Activated naive CD4-positive, alpha-beta T cell treated with anti-CD3 and anti-CD28 coated beads, Interleukin-2, amount 50 U/mL, for 16 hours (primary cell): ENCODE measurements at regions not wholly inside any gene's neighbourhood (a gene's known extent, or its start where the extent isn't known, plus 50 kb on each side); places are given as distances from the start of the nearest gene placed in this dataset.
"Not testable (repeated sequence)": the region's sequence is repeated elsewhere in the genome, so short reads cannot be mapped to it uniquely, and the experiment has no call there.

ENCODE experiments used
- DNase-seq: peaks from one replicate; pipeline ENCODE4 v3.0.0-alpha.2; 2020

DNA sequence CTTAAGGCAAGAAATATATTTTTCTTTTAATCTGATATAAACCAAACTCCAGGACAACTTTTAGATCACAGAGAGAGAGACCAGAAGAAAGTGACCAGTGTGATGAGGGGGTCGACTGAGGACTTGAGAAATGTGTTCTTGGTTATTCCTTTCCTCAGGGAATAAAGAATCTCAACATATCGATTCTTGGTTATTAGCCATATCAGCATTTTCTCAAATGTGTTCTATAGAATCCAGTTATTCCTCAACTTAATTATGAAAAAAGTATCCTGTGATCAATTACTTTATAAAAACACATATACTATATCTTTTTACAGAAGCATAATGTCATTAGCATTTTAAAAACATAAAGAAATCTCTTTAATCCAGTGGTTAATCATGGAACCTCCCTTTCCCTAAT lies 222.1 kb upstream of the FAM3C start:
- no peak for DNase-seq

DNA sequence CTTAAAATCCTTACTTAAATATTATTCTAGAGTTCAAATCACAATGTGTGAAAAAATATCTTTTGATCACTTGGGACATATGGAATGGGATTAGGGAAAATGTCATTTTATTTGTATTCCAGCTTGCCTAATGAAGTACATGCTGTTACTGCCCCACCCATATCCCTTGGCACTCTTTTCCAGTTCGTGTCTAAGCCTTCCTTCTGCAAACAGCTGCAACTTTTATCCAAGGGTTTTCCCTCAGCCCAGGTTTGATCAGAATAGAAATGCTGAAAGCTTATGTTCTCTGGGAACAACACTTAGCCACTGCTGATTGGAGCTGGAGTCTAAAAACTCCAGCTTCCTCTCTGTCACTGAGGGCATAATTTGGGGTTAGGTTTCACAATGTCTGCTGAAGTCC lies 214.1 kb upstream of the FAM3C start:
- no peak for DNase-seq

DNA sequence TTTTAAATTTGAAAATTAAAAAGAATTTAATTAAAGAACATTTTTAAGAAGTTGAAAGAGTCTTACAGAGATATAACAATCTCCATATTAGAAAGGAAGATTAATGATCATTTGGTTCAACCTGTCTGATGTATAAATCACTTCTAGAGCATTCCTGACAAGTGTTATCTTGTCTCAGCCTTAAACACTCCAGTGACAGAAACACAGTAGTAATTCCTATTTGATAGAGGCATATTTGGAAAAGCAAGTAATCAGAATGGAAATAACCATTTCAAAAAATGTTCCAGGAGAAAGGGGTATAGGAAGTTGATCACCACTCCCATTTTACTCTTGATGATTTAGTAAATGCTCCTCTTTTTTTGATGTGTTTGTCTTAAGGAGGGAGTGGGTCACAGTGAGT lies 213.1 kb upstream of the FAM3C start:
- DNase-seq, result no peak

DNA sequence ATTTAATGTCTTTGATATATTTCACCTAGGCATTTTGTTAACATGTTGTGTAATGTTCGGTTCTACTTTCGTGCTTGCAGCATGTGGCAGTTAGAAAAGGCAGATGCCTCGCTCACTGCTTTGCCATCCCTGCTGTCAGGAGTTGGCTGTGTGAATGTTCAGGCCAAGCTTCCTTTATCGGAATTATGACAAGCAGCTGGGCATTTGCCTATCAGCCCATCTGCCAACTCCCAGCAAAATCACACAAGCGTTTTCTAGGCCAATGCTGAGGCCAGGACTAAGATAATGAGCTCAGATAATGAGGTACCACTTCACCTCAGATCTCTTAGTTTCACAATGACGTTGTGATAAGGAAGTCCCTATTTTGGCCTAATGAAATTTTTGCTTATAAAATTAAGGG lies 212.7 kb upstream of the FAM3C start:
- DNase-seq, result no peak

DNA sequence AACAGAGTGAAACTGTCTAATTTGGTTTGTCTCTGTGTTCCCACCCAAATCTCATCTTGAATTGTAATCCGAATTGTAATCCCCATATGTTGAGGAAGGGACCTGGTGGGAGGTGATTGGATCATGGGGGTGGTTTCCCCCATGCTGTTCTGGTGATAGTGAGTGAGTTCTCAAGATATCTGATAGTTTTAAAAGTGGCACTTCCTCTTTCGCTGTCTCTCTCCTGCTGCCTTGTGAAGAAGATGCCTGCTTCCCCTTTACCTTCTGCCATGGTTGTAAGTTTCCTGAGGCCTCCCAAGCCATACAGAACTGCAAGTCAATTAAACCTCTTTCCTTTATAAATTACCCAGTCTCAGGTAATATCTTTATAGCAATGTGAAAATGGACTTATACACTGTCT lies 212.1 kb upstream of the FAM3C start:
- not testable (repeated sequence) for DNase-seq

DNA sequence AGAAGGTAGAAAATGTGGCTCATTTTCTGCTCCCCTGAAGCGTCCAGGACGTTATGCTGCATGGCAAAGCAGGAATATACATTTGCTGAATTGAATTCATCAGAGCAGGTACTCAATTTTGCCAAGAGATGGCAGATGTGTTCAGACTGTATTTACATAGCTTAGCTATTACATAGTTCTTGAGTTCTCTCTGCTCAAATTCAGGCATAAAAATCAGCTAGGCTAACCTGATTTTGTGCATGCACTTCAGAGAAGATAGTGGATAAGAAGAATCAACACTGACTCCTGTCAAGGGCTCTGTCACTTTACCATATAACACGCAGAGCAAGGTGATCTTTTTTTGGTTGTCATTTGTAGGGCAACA lies 209.2 kb upstream of the FAM3C start:
- no peak for DNase-seq

DNA sequence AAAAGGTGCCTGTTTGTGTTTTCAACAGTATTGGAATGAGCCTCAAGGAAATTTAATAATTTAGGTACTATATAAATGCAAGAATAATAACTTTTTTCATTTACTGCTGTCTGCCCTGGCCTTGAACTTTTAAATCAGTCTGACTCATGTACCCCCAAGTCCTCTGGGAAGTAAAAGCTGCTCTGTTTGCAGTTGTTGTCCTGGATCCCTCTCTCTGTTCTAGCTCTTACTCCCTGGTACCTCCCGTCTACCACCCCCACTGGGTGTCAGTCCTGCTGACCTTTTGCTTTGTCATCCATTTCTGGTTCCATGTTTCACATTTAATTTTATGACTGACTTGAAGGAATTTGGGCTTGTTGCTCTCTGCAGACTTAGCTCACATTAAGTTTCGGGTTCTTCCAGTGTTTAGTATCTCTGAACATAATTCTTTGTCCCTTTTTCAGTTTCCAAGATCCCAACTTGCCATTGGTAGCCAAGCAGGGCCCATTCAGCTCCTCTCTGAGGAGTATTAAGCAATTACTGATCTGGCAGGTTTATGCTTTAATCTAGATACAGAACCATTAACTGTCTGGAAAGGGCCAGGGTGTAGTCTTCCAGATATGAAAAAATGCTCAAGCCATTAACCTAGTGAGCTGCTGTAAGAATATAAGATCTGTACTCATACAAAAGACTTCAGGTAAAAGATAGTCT lies 208.7 kb upstream of the FAM3C start:
- no peak for DNase-seq

DNA sequence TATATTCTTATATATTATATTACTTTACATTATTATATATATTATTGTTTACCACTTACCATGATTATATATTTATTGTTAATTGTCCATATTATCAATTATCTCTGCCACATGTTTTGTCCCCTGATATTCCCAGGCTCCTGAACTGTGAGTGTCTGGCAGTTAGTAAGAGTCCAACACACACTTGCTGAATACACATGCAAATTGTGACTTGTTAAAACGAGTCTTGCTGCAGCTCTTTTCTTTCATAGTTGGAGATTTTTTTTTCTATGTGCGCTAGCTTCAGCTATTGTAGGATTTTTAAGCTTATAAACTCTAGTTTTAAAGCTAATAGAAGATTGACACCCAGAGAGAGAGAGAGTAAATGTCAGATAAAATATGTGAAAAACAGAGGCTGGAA lies 207.8 kb upstream of the FAM3C start:
- DNase-seq, result no peak

DNA sequence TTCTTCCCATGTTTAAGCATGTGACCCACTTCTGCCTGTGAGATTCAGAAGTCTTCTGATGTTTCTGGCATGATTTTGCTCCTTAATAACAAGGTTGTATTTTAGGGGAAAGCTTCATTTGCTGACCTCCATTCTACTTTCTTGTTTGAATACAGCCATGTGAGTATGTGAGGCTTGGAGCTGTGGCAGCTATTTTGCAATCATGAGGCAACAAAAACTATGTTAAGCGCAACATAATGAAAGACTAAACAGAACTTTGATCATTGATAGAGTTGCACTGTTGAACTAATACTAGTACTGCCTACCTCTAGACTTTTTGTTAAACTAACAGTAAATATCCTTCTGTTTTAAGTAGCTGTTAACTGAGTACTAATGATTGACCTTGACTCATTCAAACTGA lies 203.8 kb upstream of the FAM3C start:
- no peak for DNase-seq

DNA sequence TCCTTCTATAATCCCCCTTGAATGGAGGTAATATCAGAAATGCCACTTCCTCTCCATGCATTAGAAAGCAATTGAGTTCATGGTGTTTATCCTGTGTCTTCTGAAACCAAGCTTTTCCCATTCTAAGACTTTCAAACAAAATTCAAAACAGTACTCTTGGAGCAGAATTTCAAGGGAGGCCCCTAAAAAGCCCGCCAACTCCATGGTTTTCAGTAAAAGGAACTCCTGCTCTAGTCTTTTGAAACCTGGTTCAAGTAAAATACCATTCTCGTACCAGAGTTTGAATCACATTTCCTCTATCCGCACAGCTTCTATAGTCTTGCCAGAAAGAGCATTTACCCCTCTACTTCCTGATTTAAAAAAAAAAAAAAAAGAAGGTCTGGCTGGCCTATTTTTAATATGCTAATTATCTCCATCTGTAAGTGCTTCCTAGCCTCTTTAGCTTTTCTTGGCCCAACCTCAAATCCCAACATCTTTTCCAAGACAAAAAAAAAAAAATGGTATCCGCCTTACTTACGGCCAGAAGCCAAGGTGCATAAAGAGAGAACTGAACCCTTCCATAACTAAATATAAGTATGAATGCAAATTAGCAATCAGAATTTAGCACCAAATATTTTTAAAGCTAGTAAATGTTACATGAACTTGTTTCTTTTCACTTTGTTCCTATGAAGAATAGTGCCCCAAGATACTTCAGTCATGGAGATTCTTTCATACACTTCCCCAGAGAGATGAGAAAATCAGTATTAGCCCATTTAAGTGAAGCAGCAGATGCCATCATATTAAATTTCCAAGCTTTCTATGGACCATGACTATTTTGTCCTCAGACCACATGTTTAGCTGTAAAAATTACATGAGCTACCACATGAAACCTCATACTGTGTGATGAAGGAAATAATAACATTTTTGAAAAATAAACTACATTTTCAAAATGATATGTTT lies 199.9 kb upstream of the FAM3C start:
- no peak for DNase-seq

DNA sequence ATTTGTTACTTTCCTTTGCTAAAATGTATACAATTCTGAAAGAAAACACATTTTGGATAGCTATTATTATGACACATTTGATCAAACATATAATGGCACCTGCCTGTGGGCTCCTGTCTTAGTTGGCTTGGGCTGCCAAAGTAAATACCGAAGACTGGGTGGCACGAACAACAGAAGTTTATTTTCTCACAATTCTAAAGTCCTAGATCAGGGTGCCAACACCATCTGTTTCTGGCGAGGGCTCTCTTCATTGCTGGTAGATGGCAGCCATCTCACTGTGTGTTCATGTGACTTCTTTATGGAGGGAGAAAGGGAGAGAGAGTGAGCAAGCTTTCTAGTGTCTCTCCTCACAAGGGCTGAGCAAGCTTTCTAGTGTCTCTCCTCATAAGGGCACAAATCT lies 195.8 kb upstream of the FAM3C start:
- no peak for DNase-seq

DNA sequence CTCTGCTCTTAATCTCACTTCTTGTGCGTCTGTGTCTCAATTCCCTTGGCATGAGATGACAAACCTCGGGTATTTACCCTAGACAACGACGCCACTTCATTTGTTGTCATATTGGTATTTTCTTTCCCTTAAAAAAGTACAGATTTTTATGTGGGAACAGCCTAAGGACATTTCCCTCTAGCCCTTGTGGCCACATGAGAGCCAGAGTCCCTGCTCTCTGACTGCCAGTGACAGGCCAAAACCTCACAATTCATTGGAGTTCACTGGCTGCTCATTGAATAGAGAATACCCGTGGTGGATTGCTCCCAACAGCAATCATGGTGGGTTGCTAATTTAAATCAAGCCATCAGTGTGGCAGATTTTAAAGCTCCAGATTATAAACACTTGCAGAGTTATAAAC lies 191.3 kb upstream of the FAM3C start:
- no peak for DNase-seq

DNA sequence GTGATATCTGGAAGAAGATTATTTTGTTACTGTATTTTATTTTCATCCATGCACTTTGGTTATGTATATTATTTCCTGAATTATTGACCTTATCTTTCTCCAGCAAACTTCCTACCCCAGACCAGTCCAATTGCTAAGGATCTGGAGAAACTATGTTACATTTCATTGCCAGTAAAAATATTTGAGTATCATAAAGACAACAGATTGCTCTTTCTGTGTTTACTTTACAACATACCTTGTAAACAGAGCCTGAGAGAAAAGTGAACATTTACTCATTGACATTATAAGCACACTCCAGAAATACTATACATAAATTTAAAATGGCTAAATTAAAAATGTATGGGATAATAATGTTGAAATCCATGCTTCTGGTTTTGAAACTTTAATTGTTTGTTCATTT lies 186.2 kb upstream of the FAM3C start:
- DNase-seq, result no peak

DNA sequence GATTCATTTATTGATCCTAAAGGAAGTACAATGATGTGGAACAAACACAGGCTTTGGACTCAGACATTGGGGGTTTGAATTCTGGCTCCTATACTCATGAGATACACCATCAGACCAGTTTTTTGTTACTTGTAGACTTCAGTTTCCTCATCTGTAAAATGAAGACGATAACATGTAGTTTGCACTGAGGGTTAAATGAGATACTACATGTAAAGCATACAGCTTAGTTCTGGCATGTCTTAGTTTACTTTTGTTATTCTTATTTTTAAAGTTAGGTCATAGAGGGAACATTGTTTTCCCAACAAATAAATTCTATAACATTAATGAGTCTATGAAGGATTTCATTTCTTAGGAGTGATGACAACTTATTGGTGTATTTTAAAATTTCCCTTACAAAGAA lies 183.5 kb upstream of the FAM3C start:
- DNase-seq, result no peak

DNA sequence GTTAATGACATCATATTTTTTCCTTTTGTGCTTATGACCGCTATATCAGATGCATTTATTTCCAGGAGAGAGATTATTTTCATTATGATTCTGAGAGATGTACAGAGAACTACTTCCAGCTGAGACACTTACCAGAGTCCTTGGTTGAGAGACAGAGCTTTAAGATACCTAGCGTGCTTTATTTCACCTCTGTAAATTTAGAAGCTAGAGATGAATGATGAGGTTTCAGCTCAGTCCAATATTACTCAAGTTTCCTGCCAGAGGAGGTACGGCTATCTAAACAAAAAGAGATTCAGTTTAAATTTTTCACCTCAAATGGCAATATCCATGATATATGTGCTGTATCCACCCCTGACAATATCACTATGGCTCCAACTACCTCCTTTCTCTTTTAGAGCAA lies 182.6 kb upstream of the FAM3C start:
- DNase-seq, result no peak

DNA sequence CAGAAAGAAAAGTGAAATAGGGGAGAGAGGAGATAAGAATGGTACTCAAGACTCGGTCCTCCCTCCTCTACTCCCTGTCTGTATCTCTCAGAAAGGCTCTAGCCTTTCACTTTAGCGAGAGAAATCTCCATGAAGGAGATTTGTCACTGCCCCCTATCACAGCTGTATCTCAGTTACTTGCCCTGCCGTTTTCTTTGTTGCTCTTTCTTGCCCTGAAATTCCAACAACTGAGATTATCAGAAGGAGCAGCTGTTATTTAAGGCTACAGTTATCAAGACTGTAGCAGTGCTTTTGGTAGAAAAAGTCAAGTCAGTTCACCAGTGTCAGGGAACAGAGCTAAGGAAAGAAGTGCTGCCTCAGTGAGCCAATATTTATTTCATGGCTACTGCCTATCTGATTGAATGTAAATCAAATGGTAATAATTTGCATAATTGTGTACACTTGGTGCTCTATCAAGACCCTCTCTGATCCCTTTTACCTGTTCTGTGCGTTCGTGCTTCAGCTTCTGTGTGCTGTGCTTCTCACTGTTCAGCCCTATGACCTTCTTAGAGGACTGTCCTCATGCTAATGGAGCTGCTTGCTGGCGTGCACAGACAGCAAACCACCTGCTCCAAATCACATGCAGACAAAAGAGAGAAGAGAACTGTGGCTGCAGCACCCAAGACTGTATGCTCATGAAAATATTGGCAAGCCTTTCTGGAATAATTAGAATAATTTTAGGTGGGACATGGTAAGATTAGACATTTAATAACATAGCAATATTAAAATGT lies 180.2 kb upstream of the FAM3C start:
- no peak for DNase-seq

DNA sequence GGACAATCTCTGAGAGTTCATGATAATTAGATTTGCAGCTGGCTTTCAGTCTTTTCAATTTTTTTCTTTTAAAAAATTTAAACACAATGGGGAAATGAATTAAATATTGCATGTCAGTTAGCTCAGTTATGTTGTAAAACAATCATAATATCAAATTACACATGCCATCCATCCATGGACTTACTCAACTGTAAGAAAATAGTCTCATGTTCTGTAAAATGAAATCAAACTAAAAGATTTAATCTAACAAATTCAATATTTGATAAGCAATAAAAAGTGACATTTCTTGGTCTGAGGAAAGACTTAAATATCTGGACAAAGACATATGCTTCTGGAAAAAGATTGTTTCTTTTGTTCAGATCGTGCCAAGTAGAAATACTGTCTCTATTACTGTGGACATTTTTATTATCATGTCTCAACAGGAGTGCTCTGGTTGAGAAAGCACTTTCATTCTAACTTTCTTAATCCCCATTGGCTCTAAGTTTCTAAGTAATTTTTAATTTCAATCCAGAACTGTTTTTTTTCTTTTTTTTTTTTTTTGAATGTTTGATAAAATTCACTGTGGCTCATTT lies 179.2 kb upstream of the FAM3C start:
- no peak for DNase-seq

DNA sequence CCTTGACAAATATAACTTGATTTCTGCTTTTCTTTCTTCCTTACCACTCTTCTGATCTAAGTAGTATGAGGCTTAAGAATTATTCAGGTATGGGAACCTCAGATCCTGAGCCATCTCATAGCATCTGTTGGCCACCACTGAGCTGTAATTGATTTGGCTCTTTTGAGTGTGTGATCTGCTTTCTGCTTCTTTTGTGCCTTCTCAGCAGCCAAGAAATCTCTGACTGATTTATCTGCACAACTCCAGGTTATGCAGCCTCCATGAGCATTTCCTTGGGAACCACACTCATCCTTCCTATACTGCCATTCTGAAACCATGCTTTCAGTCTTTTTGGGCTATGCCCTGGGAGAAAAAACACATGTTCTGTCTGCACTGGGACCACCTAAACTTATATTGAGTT lies 178.0 kb upstream of the FAM3C start:
- DNase-seq, result no peak

DNA sequence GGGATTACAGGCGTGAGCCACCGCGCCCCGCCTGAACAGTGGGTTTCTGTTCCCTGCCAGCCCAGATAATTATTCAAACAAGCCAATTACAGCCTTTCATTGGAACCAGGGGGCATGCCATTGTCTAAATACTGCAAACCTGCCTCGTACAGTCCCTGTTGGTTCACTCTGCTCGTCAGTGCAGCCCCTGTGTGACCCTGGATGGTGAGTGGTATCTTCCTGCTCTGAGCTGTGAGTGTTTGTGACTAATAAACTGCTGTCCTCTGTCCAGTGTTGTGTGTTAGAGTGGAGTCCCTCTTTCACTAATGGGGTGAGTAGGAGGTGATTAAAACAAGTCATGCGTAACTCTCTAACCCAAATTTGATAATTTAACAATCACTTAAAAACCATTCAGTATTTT lies 176.5 kb upstream of the FAM3C start:
- DNase-seq, result no peak

DNA sequence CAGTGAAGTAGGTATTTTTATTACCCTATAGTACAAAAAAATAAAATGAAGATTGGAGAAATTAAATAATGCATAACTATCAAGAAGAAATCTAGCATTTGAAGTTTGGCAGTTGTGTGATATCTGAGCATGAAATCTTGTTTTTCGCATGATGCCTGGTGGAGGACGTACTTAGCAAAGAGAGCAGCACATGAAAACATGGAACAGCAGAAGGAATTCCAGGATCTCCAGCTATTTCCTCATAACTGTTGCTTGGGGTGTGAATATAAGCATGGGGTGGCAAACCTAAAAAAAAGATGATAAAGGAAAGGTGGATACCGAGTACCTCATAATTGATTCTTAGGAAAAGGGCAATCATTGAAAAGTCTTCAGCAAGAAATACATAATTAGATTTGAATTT lies 174.3 kb upstream of the FAM3C start:
- no peak for DNase-seq

DNA sequence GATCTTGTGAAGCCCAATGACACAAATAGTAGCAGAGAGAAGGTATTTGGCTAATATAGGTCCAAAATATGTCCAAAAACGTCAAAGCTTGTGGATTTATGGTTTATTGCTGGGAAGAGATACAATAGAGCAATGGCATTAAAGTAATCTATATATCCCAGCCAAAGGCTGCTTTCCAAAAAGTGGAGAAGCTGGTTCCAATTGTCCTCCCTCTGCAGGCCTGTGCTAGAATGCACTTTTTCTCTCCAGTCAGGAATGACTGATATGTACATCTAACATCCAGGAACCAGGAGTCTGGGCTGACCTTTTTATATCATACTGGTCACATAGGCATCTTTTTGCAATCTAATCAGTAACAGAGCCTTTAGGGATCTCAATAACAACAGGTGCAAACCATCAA lies 167.1 kb upstream of the FAM3C start:
- no peak for DNase-seq

DNA sequence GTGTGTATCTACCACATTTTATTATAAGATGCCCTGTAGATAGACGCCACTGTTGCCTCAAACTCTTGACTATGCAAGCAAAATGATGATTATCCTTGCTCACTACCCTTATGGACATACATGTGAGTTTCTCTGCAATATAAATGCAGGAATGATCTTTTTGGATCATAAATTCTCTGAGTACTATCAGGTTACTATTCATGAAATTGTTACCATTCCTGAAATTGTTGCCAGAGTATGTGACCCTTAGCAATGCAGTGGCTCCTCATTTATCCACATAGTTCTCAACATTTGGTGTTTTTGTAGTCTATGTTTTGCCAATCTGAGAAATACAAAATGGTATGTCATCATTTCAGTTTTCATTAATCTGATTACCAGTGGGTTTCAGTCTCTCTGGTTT lies 166.2 kb upstream of the FAM3C start:
- DNase-seq, result no peak

DNA sequence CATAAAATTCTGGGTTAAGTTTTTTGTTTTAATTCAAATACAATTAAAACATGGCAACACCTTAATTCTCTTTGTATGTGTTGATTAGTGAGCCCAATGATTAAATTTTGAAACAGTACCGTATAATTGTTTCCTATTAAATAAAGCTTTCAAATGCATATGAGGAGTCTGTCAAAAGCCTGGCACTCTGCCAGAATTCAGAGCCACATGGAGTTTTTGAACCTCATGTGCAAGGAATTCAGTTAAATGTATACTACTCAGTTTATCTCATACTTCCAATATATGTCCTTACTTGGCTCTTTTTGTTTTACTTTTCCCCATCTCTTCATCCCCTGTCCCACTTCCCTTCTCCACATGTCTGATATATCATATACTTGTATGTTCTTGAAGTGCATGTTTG lies 165.6 kb upstream of the FAM3C start:
- no peak for DNase-seq
